HEK293 (cell line): ENCODE measurements at regions not wholly inside any gene's neighbourhood (a gene's known extent, or its start where the extent isn't known, plus 50 kb on each side); places are given as distances from the start of the nearest gene placed in this dataset.

Experiments
- MEIS1 ChIP-seq: sonication (generic); formaldehyde crosslinking; IDR thresholded peaks from 2 replicates; pipeline ENCODE4 v1.8.1; 2022; ENCODE audit warnings: missing genetic modification reagents, mild to moderate bottlenecking, borderline replicate concordance
- SETDB1 ChIP-seq: IDR thresholded peaks from one replicate; pipeline ENCODE4 v1.6.1; 2017; ENCODE audit warnings: mild to moderate bottlenecking, low read length, moderate library complexity, mixed read lengths; ENCODE audit not compliant: insufficient read length
- YY1 ChIP-seq: fragments of 450-650 bp; formaldehyde crosslinking; IDR thresholded peaks from 2 replicates; pipeline ENCODE4 v1.5.1; 2018; ENCODE audit warnings: missing biosample characterization, missing genetic modification characterization
- ZNF354C ChIP-seq: fragments of 450-650 bp; formaldehyde crosslinking; IDR thresholded peaks from 2 replicates; pipeline ENCODE4 v1.5.1; 2016; ENCODE audit warnings: missing biosample characterization, missing genetic modification characterization, low read depth, borderline replicate concordance
- ZNF610 ChIP-seq: fragments of 450-650 bp; formaldehyde crosslinking; IDR thresholded peaks from 2 replicates; pipeline ENCODE4 v1.5.1; 2016; ENCODE audit warnings: missing biosample characterization, missing genetic modification characterization, borderline replicate concordance
- ZNF76 ChIP-seq: fragments of 450-650 bp; formaldehyde crosslinking; IDR thresholded peaks from 2 replicates; pipeline ENCODE4; 2016; ENCODE audit warnings: low read depth, missing biosample characterization, missing genetic modification characterization, borderline replicate concordance
- ZNF777 ChIP-seq: fragments of 450-650 bp; formaldehyde crosslinking; IDR thresholded peaks from 2 replicates; pipeline ENCODE4 v1.5.1; 2017; ENCODE audit warnings: missing biosample characterization, missing genetic modification characterization, borderline replicate concordance
- TF ChIP-seq, protein P1 (sequence below): fragments of 450-650 bp; formaldehyde crosslinking; IDR thresholded peaks from 2 replicates; pipeline ENCODE4 v1.5.1; 2016; ENCODE audit warnings: missing biosample characterization, missing genetic modification characterization
- TF ChIP-seq, protein P2 (sequence below): fragments of 450-650 bp; formaldehyde crosslinking; IDR thresholded peaks from 2 replicates; pipeline ENCODE4 v1.5.1; 2016; ENCODE audit warnings: missing biosample characterization, missing genetic modification characterization

DNA sequence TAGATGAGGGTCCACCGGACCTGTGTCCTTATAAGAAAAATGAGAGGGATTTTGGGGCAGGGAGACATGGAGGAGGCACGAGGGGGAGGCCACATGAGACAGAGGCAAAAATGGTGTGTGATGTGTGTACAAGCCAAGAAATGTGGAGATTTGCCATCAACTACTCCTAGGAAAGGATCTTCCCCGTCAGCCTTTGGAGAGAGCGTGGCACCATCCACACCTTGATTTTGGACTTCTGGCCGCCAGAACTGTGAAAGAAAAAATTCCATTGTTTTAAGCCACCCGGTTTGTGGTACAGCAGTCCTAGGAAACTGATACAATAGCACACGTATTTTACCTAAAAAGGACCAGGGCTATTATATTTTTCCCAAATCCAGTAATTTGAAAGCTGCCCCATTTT, 829.0 kb upstream of the SALL3 start:
- TF ChIP-seq MEIS1 (no peak), ZNF354C (tag by site-specific recombination) (no peak), SETDB1 (no peak), ZNF777 (tag by site-specific recombination) (no peak), YY1 (tag by site-specific recombination) (no peak), ZNF76 (tag by site-specific recombination) (no peak), ZNF610 (tag by site-specific recombination) (no peak)
- TF ChIP-seq, protein P1, sequence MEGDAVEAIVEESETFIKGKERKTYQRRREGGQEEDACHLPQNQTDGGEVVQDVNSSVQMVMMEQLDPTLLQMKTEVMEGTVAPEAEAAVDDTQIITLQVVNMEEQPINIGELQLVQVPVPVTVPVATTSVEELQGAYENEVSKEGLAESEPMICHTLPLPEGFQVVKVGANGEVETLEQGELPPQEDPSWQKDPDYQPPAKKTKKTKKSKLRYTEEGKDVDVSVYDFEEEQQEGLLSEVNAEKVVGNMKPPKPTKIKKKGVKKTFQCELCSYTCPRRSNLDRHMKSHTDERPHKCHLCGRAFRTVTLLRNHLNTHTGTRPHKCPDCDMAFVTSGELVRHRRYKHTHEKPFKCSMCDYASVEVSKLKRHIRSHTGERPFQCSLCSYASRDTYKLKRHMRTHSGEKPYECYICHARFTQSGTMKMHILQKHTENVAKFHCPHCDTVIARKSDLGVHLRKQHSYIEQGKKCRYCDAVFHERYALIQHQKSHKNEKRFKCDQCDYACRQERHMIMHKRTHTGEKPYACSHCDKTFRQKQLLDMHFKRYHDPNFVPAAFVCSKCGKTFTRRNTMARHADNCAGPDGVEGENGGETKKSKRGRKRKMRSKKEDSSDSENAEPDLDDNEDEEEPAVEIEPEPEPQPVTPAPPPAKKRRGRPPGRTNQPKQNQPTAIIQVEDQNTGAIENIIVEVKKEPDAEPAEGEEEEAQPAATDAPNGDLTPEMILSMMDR (tag by site-specific recombination), result no peak
- TF ChIP-seq, protein P2, sequence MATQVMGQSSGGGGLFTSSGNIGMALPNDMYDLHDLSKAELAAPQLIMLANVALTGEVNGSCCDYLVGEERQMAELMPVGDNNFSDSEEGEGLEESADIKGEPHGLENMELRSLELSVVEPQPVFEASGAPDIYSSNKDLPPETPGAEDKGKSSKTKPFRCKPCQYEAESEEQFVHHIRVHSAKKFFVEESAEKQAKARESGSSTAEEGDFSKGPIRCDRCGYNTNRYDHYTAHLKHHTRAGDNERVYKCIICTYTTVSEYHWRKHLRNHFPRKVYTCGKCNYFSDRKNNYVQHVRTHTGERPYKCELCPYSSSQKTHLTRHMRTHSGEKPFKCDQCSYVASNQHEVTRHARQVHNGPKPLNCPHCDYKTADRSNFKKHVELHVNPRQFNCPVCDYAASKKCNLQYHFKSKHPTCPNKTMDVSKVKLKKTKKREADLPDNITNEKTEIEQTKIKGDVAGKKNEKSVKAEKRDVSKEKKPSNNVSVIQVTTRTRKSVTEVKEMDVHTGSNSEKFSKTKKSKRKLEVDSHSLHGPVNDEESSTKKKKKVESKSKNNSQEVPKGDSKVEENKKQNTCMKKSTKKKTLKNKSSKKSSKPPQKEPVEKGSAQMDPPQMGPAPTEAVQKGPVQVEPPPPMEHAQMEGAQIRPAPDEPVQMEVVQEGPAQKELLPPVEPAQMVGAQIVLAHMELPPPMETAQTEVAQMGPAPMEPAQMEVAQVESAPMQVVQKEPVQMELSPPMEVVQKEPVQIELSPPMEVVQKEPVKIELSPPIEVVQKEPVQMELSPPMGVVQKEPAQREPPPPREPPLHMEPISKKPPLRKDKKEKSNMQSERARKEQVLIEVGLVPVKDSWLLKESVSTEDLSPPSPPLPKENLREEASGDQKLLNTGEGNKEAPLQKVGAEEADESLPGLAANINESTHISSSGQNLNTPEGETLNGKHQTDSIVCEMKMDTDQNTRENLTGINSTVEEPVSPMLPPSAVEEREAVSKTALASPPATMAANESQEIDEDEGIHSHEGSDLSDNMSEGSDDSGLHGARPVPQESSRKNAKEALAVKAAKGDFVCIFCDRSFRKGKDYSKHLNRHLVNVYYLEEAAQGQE (tag by site-specific recombination), result no peak
